ENCODE measurements at regions not wholly inside any gene's neighbourhood (a gene's known extent, or its start where the extent isn't known, plus 50 kb on each side); places are given as distances from the start of the nearest gene placed in this dataset.

DNA sequence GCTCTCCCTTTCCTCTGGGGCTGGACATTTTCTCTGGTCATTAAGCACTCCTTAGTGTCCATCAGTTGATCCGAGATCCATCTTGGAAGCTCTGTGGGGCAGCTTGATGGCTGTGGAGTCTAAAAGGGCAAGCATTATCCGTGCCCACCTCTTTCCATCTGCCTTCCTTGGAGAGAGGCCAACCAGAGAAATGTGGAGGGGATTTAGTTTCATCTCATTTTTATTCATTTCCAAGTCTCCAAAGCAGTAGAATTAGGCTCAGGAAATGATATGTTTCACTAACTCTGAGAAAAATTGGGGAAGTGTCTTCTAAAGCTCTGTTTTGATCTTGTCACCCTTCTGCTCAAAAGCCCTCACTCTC, 95.9 kb upstream of the KLHL25 start:
- DNase-seq: peak; percentile 55

DNA sequence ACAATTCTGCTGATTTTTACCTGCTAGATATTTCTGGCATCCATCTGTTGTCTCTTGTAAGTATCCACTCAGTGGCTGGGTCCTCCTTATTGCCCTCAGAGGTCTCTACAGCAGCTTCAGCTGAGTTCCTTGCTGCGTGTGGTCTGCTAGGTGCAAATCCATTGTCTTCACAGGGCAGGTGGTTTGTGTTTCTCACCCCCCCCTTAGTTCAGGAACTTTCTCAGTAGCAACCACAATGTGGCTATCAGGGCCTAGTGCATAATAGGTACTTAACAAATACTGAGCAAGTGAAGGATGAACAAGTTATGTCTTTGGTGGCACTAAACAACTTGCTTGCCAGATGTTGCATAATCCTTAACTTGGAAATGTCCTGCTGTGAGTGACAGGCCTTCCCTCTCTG, 96.7 kb upstream of the KLHL25 start:
- no peak for DNase-seq

- no peak for DNase-seq
Measured at GRCh38 chr15:85892232-85892631, 97.5 kb upstream of the KLHL25 start.

DNA sequence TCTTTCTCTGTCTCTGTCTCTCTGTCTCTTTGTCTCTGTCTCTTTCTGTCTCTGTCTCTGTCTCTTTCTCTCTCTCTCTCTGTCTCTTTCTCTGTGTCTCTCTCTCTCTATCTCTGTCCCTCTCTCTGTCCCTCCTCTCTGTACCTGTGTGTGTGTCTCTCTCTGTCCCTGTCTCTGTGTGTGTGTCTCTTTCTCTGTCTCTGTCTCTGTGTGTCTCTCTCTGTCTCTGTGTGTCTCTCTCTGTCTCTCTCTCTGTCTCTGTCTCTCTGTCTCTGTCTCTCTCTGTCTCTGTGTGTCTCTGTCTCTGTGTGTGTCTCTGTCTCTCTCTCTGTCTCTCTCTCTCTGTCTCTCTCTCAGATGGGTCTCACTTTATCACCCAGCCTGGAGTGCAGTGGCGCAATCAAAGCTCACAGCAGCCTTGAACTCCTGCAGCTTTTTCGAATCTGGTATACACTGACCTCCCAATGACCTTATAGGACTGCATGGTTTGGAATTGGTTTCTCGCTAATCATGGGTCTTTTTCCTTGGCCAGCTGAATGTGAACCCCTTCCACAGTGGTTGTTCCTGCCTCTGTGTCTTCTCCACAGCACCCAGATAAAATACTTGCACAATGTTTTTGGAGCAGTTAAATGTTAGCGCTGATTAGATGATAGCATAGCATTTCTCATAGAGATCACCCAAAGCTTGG, 102.6 kb upstream of the KLHL25 start:
- DNase-seq: no peak

- DNase-seq: no peak
Measured at GRCh38 chr15:85897895-85898717, 103.4 kb upstream of the KLHL25 start.

GRCh38 chr15:85899927-85900326, 105.2 kb upstream of the KLHL25 start:
- peak; percentile 50 for DNase-seq

DNA sequence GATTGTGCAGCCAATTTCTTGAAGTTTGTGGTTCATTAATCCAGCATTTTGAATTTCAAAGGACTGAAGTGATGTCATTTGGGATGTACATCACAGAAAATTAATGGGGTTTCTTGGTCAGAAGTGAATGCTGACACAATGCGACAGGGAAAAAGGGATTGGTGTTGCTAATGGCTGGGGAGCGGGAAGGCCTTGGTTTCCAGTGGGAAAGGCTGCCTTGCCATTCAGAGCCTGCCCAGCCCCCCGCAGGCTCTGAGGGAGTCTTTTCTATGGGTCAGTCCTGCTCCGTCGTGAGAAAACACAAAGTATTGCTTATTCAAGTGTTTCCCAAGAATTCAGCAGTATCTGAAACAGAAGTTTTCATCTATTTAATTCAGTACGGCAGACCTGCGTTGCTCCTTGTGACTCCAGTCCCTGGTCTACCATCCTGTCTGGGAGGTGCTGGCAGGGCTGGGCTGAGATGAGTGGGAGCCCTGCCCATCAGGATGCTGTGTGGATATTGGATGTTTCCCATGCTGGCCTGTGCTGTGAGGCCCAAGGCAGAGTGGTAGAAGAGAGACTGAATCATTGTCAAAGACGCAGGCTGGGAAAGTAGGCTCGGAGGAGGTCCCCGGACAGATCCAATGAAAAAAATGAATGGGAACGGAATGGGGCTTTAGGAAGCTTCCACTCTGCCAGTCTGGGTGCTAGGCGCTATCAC, 111.2 kb upstream of the KLHL25 start:
- no peak for DNase-seq

DNA sequence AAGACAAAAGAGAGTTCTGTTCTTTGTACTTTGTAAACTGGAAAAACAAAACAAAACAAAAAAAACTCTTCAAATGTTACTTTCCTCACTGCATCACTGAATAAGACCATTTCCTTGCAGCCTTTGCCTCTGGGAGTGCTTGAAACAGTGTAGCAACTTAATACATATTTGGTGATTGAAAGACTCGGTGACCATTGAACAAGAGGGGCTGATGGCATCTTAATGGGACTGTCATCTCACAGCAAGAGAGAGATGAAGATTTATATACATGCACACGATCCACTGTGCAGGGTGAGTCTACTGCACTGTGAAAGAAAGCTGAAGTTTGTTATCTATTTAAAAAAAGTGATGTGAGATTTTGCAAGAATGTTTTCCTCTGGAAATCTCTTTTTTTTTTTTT, 111.9 kb upstream of the KLHL25 start:
- no peak for DNase-seq

- DNase-seq: no peak
Measured at GRCh38 chr15:85910834-85911233, 116.1 kb upstream of the KLHL25 start.

DNA sequence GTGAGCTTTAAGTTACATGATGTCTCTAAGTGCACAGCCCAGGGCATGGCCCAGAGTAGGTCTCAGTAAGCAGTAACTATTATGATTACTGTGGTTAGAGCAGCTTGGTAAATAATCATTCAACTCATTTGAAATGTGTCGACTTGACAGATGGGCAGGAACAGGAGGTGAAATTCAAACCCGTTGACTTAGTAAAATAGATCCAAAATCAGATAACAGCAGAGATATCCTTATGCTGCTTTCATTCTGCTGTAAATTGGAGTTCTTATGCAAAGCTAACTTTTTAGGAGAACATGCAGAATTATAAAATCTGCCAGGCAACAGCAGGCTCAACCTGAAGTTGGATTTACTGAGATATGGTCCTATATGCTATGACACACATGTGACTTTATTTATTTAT, 118.7 kb upstream of the KLHL25 start:
- peak; percentile 78 for DNase-seq

DNA sequence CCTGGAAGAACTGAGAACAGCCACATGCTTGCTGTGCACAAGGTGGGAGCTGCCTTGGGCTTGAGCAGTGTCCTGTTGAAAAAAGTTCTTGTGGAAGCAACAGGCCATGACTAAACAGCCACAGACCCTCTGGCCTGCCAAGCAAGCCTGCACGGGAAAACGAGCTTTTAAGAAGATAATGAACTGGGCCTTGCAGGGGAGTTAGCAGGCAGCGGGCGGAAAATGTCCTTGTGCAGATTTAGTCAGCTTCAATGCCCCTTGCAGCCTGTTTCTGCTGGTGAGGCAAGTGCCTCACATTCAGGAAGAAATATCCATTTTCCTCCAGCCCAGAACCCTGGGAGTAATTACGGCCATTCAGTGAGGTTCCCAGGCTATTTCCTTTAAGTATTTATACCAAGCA, 126.2 kb upstream of the KLHL25 start:
- no peak for DNase-seq

GRCh38 chr15:85924088-85924487, 129.4 kb upstream of the KLHL25 start:
- DNase-seq: no peak

DNA sequence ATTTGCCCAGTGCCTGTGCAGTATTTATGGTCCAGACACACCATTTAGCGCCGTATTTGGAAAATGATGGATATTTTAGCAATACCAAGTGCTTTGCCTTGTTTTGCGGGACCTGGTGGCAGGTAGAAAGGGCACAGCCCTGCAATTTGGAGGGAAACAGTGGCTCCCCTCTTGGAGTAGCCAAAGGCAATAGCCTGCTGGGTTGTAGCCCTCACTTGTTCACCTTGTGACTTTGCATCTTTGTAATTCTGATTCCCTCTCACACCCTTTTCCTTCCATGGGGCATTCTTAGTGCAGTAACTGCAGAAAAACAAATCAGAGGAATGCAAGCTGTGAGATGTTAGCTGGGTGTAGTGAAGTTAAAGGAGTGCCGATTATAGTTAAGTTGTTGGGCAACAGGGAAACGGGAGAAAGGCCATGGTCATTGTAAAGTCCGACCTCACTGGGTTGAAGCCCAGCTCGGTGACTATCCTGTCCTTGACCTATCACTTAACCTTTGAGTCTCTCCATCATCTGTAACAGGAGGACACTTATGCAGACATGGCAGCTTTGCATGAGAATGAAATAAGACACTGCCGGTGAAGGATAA, 131.0 kb upstream of the KLHL25 start:
- DNase-seq: no peak

DNA sequence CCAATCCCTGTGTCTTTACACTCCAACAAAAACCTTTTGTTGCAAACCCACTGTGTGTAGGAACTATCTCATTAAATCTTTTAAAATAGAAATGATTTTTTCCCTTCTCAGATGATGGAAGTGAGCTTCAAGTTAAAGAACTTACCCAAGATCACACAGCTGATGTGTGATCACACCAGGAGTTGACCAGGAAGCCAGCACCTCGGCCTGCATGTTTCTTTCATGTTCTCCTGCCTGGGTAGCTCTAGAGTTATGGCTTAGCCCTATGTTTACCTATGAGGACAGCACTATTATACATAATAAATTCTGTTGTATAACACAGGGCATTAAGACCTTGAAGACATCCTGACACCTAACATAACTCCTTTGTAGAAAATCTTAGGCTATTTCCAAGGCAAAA, 132.1 kb upstream of the KLHL25 start:
- DNase-seq: no peak

GRCh38 chr15:85927931-85928537, 133.3 kb upstream of the KLHL25 start:
- no peak for DNase-seq

DNA sequence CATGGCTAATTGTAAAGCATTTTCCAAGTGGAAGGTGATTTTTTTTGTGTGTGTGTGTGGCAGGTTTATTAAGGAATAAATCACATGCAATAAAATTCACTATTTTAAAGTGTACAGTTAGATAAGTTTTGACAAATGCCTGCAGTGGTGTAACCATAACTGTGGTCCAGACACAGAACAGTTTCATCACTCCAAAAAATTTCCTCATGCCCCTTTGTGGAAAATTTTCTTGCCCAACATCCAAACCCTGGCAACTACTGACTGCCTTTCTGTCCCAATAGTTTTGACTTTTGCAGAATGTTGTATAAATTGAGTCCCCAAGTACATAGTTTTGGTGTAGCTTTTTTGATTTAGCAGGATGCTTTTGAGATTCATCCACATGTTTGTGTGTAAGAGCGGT, 135.1 kb upstream of the KLHL25 start:
- no peak for DNase-seq

DNA sequence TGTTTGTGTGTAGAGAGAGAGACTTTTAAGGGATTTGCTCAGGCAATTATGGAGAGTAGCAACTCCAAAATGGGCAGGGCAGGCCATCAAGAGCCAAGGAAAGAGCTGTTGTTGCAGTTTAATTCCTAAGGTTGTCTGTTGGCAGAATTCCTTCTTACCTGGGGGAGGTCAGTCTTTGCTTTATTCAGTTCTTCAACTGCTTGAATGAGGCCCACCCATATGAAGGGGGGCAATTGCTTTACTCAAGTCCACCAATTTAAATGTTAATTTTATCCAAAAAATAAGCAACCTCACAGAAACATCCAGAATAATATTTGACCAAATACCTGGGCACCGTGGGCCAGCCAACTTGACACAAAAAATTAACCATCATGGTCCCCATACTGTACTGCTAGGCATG, 137.7 kb upstream of the KLHL25 start:
- DNase-seq: no peak

GRCh38 chr15:85934691-85935090, 140.0 kb upstream of the KLHL25 start:
- no peak for DNase-seq

DNA sequence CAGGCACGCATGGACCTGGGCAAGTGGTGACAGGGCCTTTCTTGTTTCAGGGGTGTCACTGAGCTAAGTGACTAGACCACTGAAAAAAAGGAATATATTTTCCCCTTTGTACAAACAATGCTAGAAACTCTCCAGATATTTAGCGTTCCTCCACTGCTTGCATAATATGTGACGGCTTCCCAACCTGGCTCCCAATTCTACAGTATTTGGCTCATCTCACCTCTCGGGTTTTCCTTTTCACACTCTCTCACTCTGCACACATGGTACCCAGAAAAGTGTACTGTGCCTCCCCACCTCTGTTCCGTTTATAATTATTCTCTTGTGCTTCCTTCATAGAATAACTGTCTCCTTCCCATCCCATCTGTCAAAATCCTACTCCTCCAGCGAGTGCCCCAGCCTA, 140.5 kb upstream of the KLHL25 start:
- no peak for DNase-seq

DNA sequence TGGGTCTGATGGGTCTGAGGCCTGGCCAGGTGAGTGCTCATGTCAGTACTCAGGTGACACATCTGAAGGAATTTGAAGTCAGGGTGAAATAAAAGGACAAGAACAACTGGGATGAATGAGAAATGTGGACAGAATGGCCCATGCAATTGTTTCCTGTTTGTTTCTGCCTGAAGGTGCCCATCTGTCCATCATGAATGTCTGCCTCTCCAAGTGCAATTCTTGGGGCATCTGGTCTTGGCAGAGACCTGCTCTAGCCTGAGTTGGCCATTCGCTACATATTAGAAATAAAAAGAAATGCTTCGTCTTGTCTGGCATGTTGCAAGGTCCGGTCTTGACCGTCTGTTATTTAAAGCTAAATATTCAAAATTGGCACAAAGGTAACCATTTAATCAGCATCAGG, 142.0 kb upstream of the AGBL1 start:
- DNase-seq: no peak

DNA sequence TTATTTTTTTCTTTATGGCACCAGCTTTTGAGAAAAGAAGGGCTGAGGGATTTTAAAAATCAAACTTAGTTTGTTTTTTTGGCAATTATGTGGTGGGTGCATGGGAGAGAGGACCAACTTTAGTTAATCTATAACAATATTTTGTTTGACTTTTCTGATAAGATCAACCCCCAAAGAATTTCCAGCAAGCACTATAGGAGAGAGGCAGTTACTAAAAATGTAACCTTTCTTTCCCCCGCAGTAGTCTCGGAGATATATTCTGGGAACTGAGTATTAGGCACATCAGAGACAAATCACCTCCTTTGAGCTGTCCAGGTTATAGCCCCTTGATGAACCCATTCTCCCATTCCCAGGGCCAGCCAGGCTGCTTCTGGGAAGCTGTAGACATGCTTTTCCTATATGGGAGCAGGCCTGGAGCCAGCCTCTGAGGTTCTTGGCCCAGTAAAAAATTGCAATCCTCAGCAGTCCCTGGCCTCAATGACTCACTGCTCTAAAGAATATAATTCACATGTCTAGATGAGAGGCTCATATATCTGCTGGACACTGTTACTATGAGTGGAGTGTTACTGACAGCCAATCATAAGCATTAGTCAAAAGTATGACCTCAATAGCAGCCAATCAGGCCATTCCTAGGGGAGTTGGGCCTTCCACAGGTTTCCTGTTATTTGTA, 138.3 kb upstream of the AGBL1 start:
- DNase-seq: no peak

GRCh38 chr15:85942632-85943031, 137.0 kb upstream of the AGBL1 start:
- no peak for DNase-seq

- DNase-seq: no peak
Measured at GRCh38 chr15:85943151-85943550, 136.5 kb upstream of the AGBL1 start.

Data from NCI-H1694 treated with DMSO at 0.1 percent for 48 hours (cell line).